HCT116 (cell line): ENCODE measurements at regions not wholly inside any gene's neighbourhood (a gene's known extent, or its start where the extent isn't known, plus 50 kb on each side); places are given as distances from the start of the nearest gene placed in this dataset.

Source experiments
- ATAC-seq: fragments of 200-7000 bp; cut with Tn5 transposase; 2 replicates; pipeline ENCODE4 v1.9.1; 2020; ENCODE audit warnings: mild to moderate bottlenecking, moderate library complexity
- BruUV-seq: library from RNA; stranded (reverse); fragments of 400-500 nt; replicated peaks from 2 replicates; lab custom pipeline; 2021; lab: Mats Ljungman, UMichigan
- CTCF ChIA-PET: fragments of 300-600 bp; sonication (Branson Sonifier 250); formaldehyde crosslinking; loops from one replicate; lab custom pipeline; 2021; ENCODE audit warnings: antibody characterized with exemption; lab: Charles Lee
- POLR2A ChIA-PET: fragments of 300-600, 350-600 bp; sonication (Branson Sonifier 250); formaldehyde crosslinking; loops from one replicate; lab custom pipeline; 2021; ENCODE audit warnings: antibody characterized with exemption; lab: Charles Lee
- RAD21 ChIA-PET, 2 experiments: fragments of 300-600 bp; sonication (Branson Sonifier 250); formaldehyde crosslinking; loops; one replicate each; lab custom pipeline; 2023; ENCODE audit warnings: low total read pairs in 2 of 2; ENCODE audit not compliant: uncharacterized antibody in 2 of 2, unreplicated experiment in 2 of 2, low non-redundant PET in 1 of 2; lab: Charles Lee
- DNase-seq: peaks from one replicate; pipeline ENCODE4 v3.0.0-alpha.2; 2010; ENCODE audit warnings: low read depth, low spot score
- H2AFZ ChIP-seq: fragments of 200-600 bp; shearing (Covaris generic), sonication (generic); 2 replicates; pipeline ENCODE4 v1.6.1; 2017; ENCODE audit warnings: low read depth, mixed run types, mixed read lengths, antibody characterized with exemption, low read length; ENCODE audit not compliant: poor library complexity, severe bottlenecking
- H3K27ac ChIP-seq: 2 replicates; pipeline ENCODE4 v1.5.1; 2012; ENCODE audit warnings: low read depth, low read length
- H3K27me3 ChIP-seq: fragments of 200-600 bp; sonication (generic); 2 replicates; pipeline ENCODE4 v1.6.1; 2016; ENCODE audit warnings: mixed run types, low read length, mixed read lengths; ENCODE audit not compliant: insufficient read depth
- H3K36me3 ChIP-seq, 2 experiments: fragments of 200-500 bp in 1 of 2; fragments of 200-600 bp in 1 of 2; sonication (Bioruptor generic) in 1 of 2; sonication (generic) in 1 of 2; 2 replicates each; pipeline versions ENCODE4 v1.5.1 to v1.6.1; 2014 to 2016; ENCODE audit warnings: low read length in 2 of 2, inconsistent platforms in 1 of 2, mixed read lengths in 1 of 2, mixed run types in 1 of 2; ENCODE audit not compliant: insufficient read depth in 2 of 2, control insufficient read depth in 1 of 2
- H3K4me1 ChIP-seq, 2 experiments: fragments of 200-600 bp in 1 of 2; sonication (generic) in 1 of 2; 2 replicates each; pipeline versions ENCODE4 v1.5.1 to v1.6.1; 2012 to 2017; ENCODE audit warnings: low read length in 2 of 2, inconsistent platforms in 1 of 2, mild to moderate bottlenecking in 1 of 2, mixed read lengths in 1 of 2, mixed run types in 1 of 2, moderate library complexity in 1 of 2; ENCODE audit not compliant: insufficient read depth in 2 of 2, control insufficient read depth in 1 of 2
- H3K4me2 ChIP-seq: fragments of 200-600 bp; sonication (generic); 2 replicates; pipeline ENCODE4 v1.6.1; 2017; ENCODE audit warnings: mixed run types, low read length, mixed read lengths
- H3K4me3 ChIP-seq, 2 experiments: fragments of 200-600 bp in 1 of 2; sonication (generic) in 1 of 2; replicated peaks in 1 of 2; 2 replicates each; pipeline ENCODE4 v1.5.1; 2011 to 2016; ENCODE audit warnings: low read length in 2 of 2, control low read depth in 1 of 2, low read depth in 1 of 2, mild to moderate bottlenecking in 1 of 2, mixed read lengths in 1 of 2, mixed run types in 1 of 2
- H3K79me2 ChIP-seq: fragments of 200-600 bp; sonication (generic); 2 replicates; pipeline ENCODE4 v1.6.1; 2017; ENCODE audit warnings: mild to moderate bottlenecking, mixed run types, low read length, moderate library complexity, mixed read lengths; ENCODE audit not compliant: insufficient read depth
- H3K9ac ChIP-seq: fragments of 200-600 bp; sonication (generic); 2 replicates; pipeline ENCODE4 v1.6.1; 2016; ENCODE audit warnings: low read length, mixed read lengths
- H3K9me2 ChIP-seq: fragments of 200-600 bp; sonication (generic), shearing (Covaris generic); 2 replicates; pipeline ENCODE4 v1.6.1; 2017; ENCODE audit warnings: mixed run types, mild to moderate bottlenecking, moderate library complexity; ENCODE audit not compliant: insufficient read depth
- H3K9me3 ChIP-seq, 2 experiments: fragments of 200-500 bp in 1 of 2; fragments of 200-600 bp in 1 of 2; sonication (Bioruptor generic) in 1 of 2; sonication (generic) in 1 of 2; 2 replicates each; pipeline ENCODE4 v1.6.1; 2014 to 2017; ENCODE audit warnings: low read length in 2 of 2, mixed read lengths in 2 of 2, inconsistent platforms in 1 of 2, low read depth in 1 of 2, mild to moderate bottlenecking in 1 of 2, mixed run types in 1 of 2, moderate library complexity in 1 of 2; ENCODE audit not compliant: control insufficient read depth in 1 of 2, insufficient read depth in 1 of 2
- H4K20me1 ChIP-seq: fragments of 200-600 bp; sonication (generic), shearing (Covaris generic); 2 replicates; pipeline ENCODE4 v1.6.1; 2017; ENCODE audit warnings: mixed run types, mild to moderate bottlenecking, moderate library complexity; ENCODE audit not compliant: insufficient read depth
- CBX3 ChIP-seq: IDR thresholded peaks from 2 replicates; pipeline ENCODE4 v1.6.1; 2012; ENCODE audit warnings: low read depth
- CEBPB ChIP-seq: IDR thresholded peaks from 2 replicates; pipeline ENCODE4 v1.6.1; 2012; ENCODE audit warnings: low read depth
- CTCF ChIP-seq, 3 experiments: fragments of 200-600 bp in 1 of 3; sonication (generic) in 1 of 3; IDR thresholded peaks in 2 of 3; conservative IDR thresholded peaks in 1 of 3; 2 replicates each; pipeline ENCODE4 v1.5.1; 2012 to 2017; ENCODE audit warnings: low read depth in 2 of 3, low read length in 2 of 3, antibody characterized with exemption in 1 of 3, borderline replicate concordance in 1 of 3, control low read depth in 1 of 3, mild to moderate bottlenecking in 1 of 3, mixed read lengths in 1 of 3, mixed run types in 1 of 3, moderate library complexity in 1 of 3; ENCODE audit not compliant: insufficient read depth in 1 of 3
- EGR1 ChIP-seq: IDR thresholded peaks from 2 replicates; pipeline ENCODE4 v1.6.1; 2012; ENCODE audit warnings: low read depth
- EZH2phosphoT487 ChIP-seq: fragments of 200-600 bp; IDR thresholded peaks from 2 replicates; pipeline ENCODE4 v1.6.1; 2018; ENCODE audit warnings: antibody characterized with exemption, borderline replicate concordance
- JUND ChIP-seq: IDR thresholded peaks from 2 replicates; pipeline ENCODE4 v1.6.1; 2012
- POLR2A ChIP-seq: IDR thresholded peaks from 2 replicates; pipeline ENCODE4 v1.7.0; 2011; ENCODE audit warnings: borderline replicate concordance; ENCODE audit not compliant: insufficient read depth, insufficient read length; ENCODE audit errors: extremely low read depth
- POLR2AphosphoS5 ChIP-seq: IDR thresholded peaks from 2 replicates; pipeline ENCODE4 v1.6.1; 2011; ENCODE audit warnings: mild to moderate bottlenecking, low read depth, low read length, moderate library complexity
- RAD21 ChIP-seq: IDR thresholded peaks from 2 replicates; pipeline ENCODE4 v1.6.1; 2012; ENCODE audit warnings: low read depth, mild to moderate bottlenecking
- REST ChIP-seq: IDR thresholded peaks from 2 replicates; pipeline ENCODE4 v1.6.1; 2012; ENCODE audit warnings: low read depth
- SIN3A ChIP-seq: IDR thresholded peaks from 2 replicates; pipeline ENCODE4 v1.6.1; 2012; ENCODE audit warnings: low read depth
- SP1 ChIP-seq: IDR thresholded peaks from 2 replicates; pipeline ENCODE4 v1.6.1; 2012; ENCODE audit warnings: low read depth
- SRF ChIP-seq: IDR thresholded peaks from 2 replicates; pipeline ENCODE4 v1.6.1; 2012; ENCODE audit warnings: low read depth
- TCF7L2 ChIP-seq: IDR thresholded peaks from 2 replicates; pipeline ENCODE4 v1.7.0; 2011; ENCODE audit warnings: borderline replicate concordance, inconsistent platforms; ENCODE audit not compliant: insufficient read depth, insufficient read length; ENCODE audit errors: extremely low read depth
- ZBTB33 ChIP-seq: IDR thresholded peaks from 2 replicates; pipeline ENCODE4 v1.6.1; 2011; ENCODE audit warnings: mild to moderate bottlenecking, low read length, moderate library complexity; ENCODE audit not compliant: insufficient replicate concordance; ENCODE audit errors: extremely low read depth
- ZFX ChIP-seq: fragments of 450-650 bp; IDR thresholded peaks from 2 replicates; pipeline ENCODE4 v1.6.1; 2017
- intact Hi-C: fragments of 100-400 bp; cut with micrococcal nuclease; formaldehyde crosslinking; loops from 2 replicates; pipeline ENCODE4 v1.10.0; 2022

- ChIA-PET CTCF (interaction anchor here (1.6 kb wide), 1 partner anchor 13 kb away, joined by 4 read pairs; no protein-coding TSS in a partner anchor), RAD21 (interaction anchor here in 1 of 2 experiments (0.7 kb wide), 1 partner anchor 170 kb away, joined by 3 read pairs; no protein-coding TSS in a partner anchor)
- no peaks in the 10 kb centered on the region for H3K27me3 ChIP-seq
- no peak overlapping the region for H3K4me3 ChIP-seq
- no peak for TF ChIP-seq SP1
- no peak for TF ChIP-seq POLR2A
- no peak for TF ChIP-seq ZBTB33
- peak; percentile 38; the same call in 1 of the 2 replicates for TF ChIP-seq RAD21
- no peak for TF ChIP-seq ZFX
- no peak for TF ChIP-seq TCF7L2
- TF ChIP-seq CEBPB: no peak
- TF ChIP-seq EZH2phosphoT487: no peak
- no peak for TF ChIP-seq SRF
- no peak for TF ChIP-seq EGR1
- TF ChIP-seq SIN3A: no peak
- no peak for TF ChIP-seq JUND
- TF ChIP-seq CTCF (IDR thresholded peaks at IDR 0.05 in 2 of 3, conservative IDR thresholded peaks at IDR 0.05 in 1 of 3; ENCODE audit: borderline replicate concordance in 1 of 3, insufficient read depth in 1 of 3, low read depth in 2 of 3, low read length in 2 of 3): peak in 2 of 3 experiments; percentile 6 to 28; a peak in 2 of 6 replicates
- no peak for TF ChIP-seq CBX3
- TF ChIP-seq POLR2AphosphoS5: no peak
- no peak for TF ChIP-seq REST
- TF ChIP-seq, all 23 proteins: peak for 2
- peak; percentile 27; the same call in 1 of the 2 replicates for ATAC-seq
- Histone ChIP-seq H2AFZ (no peak overlapping the region), H4K20me1 (no peaks in the 10 kb centered on the region), H3K9me2 (no peaks in the 10 kb centered on the region), H3K27ac (no peak overlapping the region), H3K36me3 (no peaks in the 10 kb centered on the region), H3K4me1 (no peaks in the 10 kb centered on the region), H3K9me3 (no peaks in the 10 kb centered on the region), H3K4me2 (no peak overlapping the region), H3K79me2 (no peaks in the 10 kb centered on the region), H3K9ac (no peak overlapping the region)
- no TSS peak for BruUV-seq
- no peak for DNase-seq
- intact Hi-C loops: loop anchor here (5.0 kb wide), 2 partner anchors 279 to 669 kb away; no protein-coding TSS in a partner anchor
- POLR2A ChIA-PET: no interaction called here
Measured at GRCh38 chrX:82648062-82648461, 860.0 kb upstream of the POU3F4 start.
